SIG-M5 treated with dmso at 0.1 percent for 504 hours (cell line): ENCODE measurements at regions not wholly inside any gene's neighbourhood (a gene's known extent, or its start where the extent isn't known, plus 50 kb on each side); places are given as distances from the start of the nearest gene placed in this dataset.
A peak's percentile ranks its signal among the peaks of the same experiment; 100 is the strongest.
"Not testable (repeated sequence)": the region's sequence is repeated elsewhere in the genome, so short reads cannot be mapped to it uniquely, and the experiment has no call there.

Experiments
- DNase-seq: peaks from one replicate; lab custom pipeline; 2025; ENCODE audit not compliant: unreplicated experiment; lab: John Stamatoyannopoulos, UW

GRCh38 chr6:137610702-137611101 lies 116.5 kb upstream of the OLIG3 start:
- no peak for DNase-seq

DNA sequence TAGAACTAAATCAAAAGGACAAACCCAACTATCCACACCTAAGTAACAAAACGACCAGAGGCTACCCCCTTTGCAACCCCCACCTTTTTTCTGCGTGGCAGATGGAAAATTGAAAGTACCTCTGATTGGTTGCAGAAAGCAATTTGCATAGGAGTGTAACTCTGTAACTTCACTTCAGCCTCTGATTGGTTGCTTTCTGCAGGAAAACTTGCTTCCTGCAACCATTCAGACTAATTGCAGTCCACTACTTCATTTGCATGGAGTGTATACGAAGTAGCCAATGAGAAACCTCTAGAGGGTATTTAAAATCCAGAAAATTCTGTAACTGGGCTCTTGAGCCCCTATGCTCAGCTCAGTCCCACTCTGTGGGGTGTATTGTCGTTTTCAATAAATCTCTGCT lies 129.1 kb upstream of the OLIG3 start:
- DNase-seq, result no peak

DNA sequence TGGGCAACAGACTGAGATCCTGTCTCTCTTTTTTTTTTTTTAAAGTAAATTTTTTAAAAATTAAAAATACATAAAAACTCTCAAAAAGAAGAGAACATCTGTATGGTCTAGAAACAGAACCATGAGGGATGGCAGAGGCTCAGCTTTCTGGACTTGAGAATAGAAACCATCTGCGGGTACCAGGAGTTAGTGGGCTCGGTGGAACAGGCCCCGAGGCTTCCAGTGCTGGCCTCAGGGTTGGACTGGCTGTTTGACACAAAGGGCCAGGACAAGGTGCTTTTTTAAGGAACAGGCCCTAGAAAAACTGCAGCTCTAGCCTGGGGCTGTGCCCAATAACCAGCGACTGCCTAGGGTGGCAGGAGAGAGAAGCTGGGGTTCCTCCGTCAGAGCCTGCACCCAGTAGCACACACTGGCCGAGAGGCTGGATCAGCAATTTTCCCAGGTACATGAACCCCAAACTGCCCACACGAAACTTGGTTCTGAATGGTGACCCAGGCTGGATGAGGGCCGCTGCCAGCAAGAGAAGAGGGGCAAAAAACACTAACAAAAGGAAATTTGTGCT lies 131.0 kb upstream of the OLIG3 start:
- no peak for DNase-seq

DNA sequence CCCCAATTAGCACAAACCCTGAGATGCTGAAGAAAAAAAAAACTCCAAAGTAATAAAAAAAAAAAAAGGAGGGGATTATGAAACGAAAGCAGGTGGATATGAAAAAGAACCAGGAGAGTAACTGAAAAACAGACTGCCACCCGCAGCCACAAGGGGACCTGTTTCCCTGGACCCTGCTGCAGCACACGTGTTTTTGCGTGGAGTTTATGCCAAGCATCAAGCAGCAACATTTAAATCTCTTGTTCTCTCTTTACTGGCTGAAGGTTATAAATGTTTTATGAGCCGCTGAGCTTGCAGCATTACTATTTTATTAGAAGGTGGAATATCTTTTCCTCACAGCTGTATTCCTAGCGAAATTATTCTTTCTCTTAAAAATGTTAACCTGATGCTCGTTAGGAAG lies 131.6 kb upstream of the OLIG3 start:
- DNase-seq, result no peak

- no peak for DNase-seq
Measured at GRCh38 chr6:137630666-137631065, 136.5 kb upstream of the OLIG3 start.

DNA sequence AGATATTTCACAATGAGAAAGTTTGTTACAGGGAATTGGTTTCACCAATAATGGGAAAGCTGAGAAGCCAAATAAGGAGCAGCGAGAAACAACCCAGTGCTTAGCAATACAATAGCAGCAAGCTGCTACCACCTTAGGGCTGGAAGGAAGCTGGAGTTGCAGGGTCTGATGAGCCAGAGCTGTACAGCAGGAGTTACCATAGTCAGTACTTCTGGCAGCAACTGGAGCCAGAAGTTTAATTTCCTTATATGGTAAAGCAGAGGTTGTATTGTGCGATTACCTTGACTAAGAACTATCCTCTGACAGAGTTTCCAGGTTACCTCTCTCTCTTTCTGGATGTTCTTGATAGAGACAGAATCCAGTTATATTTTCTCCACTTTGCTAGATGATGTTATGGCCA lies 137.1 kb upstream of the OLIG3 start:
- no peak for DNase-seq

GRCh38 chr6:137634177-137634576 lies 140.0 kb upstream of the OLIG3 start:
- not testable (repeated sequence) for DNase-seq

DNA sequence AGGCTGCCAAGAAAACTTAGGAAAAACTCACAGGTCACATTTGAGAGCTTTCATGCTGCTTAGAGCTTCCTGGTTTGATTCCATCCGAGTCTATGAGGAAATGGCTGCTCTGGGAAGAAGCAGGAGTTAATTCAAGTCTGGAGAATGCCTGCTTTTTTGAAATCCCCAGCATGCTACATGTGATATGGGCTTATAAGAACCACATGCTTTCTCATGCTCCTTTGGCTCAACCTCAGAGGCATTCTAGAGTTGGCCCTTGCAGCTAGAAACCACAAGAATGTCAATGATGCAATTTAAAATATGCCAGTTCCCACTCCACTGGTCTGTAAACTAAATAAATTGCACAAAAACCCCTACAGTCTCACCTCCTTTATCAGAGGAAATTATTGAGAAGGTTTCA lies 142.9 kb upstream of the OLIG3 start:
- peak; percentile 76 for DNase-seq

DNA sequence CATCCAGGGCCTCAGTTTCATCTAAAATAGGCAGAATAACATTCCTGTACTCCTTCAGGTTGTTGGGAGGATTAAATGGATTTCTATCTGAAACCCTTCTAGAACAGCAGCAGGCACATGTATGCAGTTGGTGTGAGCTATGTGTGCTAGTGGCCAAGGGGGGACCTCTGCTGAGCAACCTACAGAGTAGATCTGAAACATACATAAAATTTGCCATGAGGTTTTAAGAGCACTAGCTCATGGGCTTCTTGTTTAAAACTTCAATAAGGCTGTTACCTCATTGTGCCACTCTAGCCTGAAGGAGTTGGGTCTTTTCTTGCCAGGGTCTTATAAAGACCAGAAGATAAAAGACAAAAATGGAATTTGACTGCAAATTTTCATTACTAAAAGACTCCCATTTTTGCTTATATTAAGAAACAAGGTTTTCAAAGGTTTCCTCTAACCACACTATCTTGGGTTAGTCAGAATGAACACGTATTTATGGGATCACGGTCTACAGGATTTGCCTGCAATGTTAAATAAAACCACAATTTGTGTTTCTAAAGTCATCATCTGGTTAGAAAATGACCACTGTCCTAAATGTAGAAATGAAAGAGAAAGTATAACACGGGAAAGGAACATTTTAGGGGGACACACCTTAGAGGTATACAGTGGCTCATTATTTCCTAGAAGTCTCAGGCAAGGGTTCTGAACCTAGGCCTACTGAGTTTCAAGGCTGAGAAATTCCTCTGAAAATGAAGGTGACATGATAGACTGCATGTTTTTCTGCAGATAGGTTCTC lies 144.9 kb upstream of the OLIG3 start:
- no peak for DNase-seq

GRCh38 chr6:137640086-137640485 lies 145.9 kb upstream of the OLIG3 start:
- no peak for DNase-seq

GRCh38 chr6:137641474-137642077 lies 147.4 kb upstream of the OLIG3 start:
- DNase-seq, result peak; percentile 66

- not testable (repeated sequence) for DNase-seq
Measured at GRCh38 chr6:137643210-137643609, 149.0 kb upstream of the OLIG3 start.

- DNase-seq, result not testable (repeated sequence)
Measured at GRCh38 chr6:137643644-137644043, 149.4 kb upstream of the OLIG3 start.

GRCh38 chr6:137645850-137646249 lies 151.7 kb upstream of the OLIG3 start:
- DNase-seq, result no peak

DNA sequence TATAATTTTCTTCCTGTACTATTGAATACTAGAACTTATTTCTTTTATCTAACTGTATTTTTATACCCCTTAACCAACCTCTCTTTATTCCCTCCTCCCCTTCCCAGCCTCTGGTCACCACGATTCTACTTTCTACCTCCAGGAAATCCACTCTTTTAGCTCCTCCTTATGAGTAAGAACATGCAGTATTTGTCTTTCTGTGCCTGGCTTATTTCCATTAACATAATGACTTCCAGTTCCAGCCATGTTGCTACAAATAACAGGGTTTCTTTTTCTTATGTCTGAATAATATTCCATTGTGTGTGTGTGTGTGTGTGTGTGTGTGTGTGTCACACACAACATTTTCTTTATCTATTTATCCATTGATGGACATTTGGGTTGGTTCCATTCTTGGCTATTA lies 152.3 kb upstream of the OLIG3 start:
- DNase-seq, result no peak

GRCh38 chr6:137647762-137648447 lies 153.7 kb upstream of the OLIG3 start:
- DNase-seq, result no peak

DNA sequence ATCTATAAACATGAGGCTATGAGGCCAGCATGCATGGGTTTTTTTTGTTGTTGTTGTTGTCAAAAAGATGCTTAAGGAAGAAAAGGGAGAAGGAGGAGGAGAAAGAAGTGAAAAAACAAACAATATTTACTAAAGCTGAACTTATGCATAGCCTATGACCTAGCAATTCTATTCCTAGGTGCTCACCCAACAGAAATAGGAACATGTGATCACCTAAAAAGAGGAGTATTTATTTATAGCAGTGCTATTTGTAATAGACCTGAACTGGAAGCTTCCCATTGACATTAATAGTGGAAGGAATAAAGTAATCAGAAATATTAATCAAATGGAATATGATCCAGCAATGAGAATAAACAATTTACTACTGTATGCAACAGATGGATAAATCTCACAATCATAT lies 156.5 kb upstream of the OLIG3 start:
- DNase-seq, result no peak

DNA sequence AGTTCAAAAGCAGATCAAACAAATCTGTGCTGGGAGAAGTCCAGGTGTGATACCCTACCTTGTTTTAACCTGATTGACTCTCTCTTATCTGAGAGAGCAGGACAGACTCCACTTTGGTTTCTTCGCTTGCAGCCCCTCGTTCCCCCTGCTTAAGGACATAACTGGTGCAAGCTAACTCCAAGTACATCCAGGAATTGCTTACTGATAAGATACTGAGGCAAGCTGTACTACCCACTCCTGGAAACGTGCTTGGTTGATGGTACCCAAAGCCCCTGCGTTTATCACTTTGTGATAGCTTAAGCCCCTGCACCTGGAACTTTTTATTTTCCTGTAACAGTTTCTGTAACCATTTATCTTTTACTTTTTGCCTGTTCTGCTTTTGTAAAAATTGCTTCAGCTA lies 157.0 kb upstream of the OLIG3 start:
- DNase-seq, result no peak

- no peak for DNase-seq
Measured at GRCh38 chr6:137651591-137652335, 157.6 kb upstream of the OLIG3 start.

- DNase-seq, result no peak
Measured at GRCh38 chr6:137652961-137653705, 158.9 kb upstream of the OLIG3 start.

GRCh38 chr6:137653706-137654059 lies 159.5 kb upstream of the OLIG3 start:
- DNase-seq, result no peak
